Naive thymus-derived CD4-positive, alpha-beta T cell (primary cell): ENCODE measurements at regions not wholly inside any gene's neighbourhood (a gene's known extent, or its start where the extent isn't known, plus 50 kb on each side); places are given as distances from the start of the nearest gene placed in this dataset.

Experiments
- ATAC-seq: fragments of 150-1000 bp; cut with Tn5 transposase; 2 replicates; pipeline ENCODE4 v1.10.0; 2021; ENCODE audit warnings: mild to moderate bottlenecking, moderate library complexity
- CTCF ChIA-PET: fragments of 350-600 bp; sonication (Branson Sonifier 250); formaldehyde crosslinking; loops from one replicate; lab custom pipeline; 2021; ENCODE audit warnings: antibody characterized with exemption; lab: Charles Lee
- POLR2A ChIA-PET: fragments of 350-600 bp; sonication (Branson Sonifier 250); formaldehyde crosslinking; loops from one replicate; lab custom pipeline; 2021; ENCODE audit warnings: antibody characterized with exemption, inconsistent platforms; lab: Charles Lee
- DNase-seq, 9 donors: peaks; one replicate each; pipeline versions ENCODE4 v3.0.0 to v3.0.0-alpha.2; 2020 to 2022; ENCODE audit warnings: mixed read lengths in 1 of 9
- H3K27ac ChIP-seq: one replicate; pipeline ENCODE4 v1.7.0; 2013; ENCODE audit warnings: mild to moderate bottlenecking, low read depth, low read length, moderate library complexity
- H3K27me3 ChIP-seq, 2 donors: one replicate each; pipeline ENCODE4 v1.7.0; 2013; ENCODE audit warnings: low read length in 2 of 2, mild to moderate bottlenecking in 2 of 2, moderate library complexity in 2 of 2; ENCODE audit not compliant: control insufficient read depth in 2 of 2, insufficient read depth in 2 of 2
- H3K36me3 ChIP-seq, 3 experiments: 1 replicate in 2 of 3; 2 replicates in 1 of 3; pipeline ENCODE4 v1.7.0; 2013; ENCODE audit warnings: low read length in 3 of 3, mild to moderate bottlenecking in 3 of 3, moderate library complexity in 1 of 3; ENCODE audit not compliant: insufficient read depth in 3 of 3, control insufficient read depth in 2 of 3
- H3K4me1 ChIP-seq, 2 donors: one replicate each; pipeline ENCODE4 v1.7.0; 2013; ENCODE audit warnings: low read length in 2 of 2, mild to moderate bottlenecking in 2 of 2, moderate library complexity in 1 of 2; ENCODE audit not compliant: control insufficient read depth in 2 of 2, insufficient read depth in 2 of 2
- H3K4me3 ChIP-seq: 2 replicates; pipeline ENCODE4 v1.7.0; 2013; ENCODE audit warnings: mild to moderate bottlenecking, low read length
- H3K9me3 ChIP-seq, 3 experiments: 1 replicate in 2 of 3; 2 replicates in 1 of 3; pipeline ENCODE4 v1.7.0; 2013; ENCODE audit warnings: low read length in 3 of 3; ENCODE audit not compliant: control insufficient read depth in 2 of 3
- H3K27ac Mint-ChIP-seq, 9 donors: one replicate each; pipeline ENCODE4 v1.8.0; 2020 to 2022; ENCODE audit warnings: mixed read lengths in 9 of 9, mild to moderate bottlenecking in 8 of 9, moderate library complexity in 5 of 9, inconsistent platforms in 2 of 9
- H3K27me3 Mint-ChIP-seq, 5 donors: one replicate each; pipeline ENCODE4 v1.8.0; 2021 to 2022; ENCODE audit warnings: mixed read lengths in 5 of 5, mild to moderate bottlenecking in 1 of 5
- H3K36me3 Mint-ChIP-seq, 5 donors: one replicate each; pipeline ENCODE4 v1.8.0; 2020 to 2022; ENCODE audit warnings: mixed read lengths in 5 of 5, mild to moderate bottlenecking in 3 of 5, inconsistent platforms in 1 of 5
- H3K4me1 Mint-ChIP-seq, 7 donors: one replicate each; pipeline ENCODE4 v1.8.0; 2020 to 2022; ENCODE audit warnings: mixed read lengths in 7 of 7, mild to moderate bottlenecking in 3 of 7, inconsistent platforms in 1 of 7
- H3K4me3 Mint-ChIP-seq, 10 donors: one replicate each; pipeline ENCODE4 v1.8.0; 2020 to 2022; ENCODE audit warnings: mild to moderate bottlenecking in 10 of 10, mixed read lengths in 10 of 10, moderate library complexity in 6 of 10, inconsistent platforms in 2 of 10
- H3K9me3 Mint-ChIP-seq, 11 donors: one replicate each; pipeline ENCODE4 v1.8.0; 2020 to 2022; ENCODE audit warnings: mixed read lengths in 11 of 11, mild to moderate bottlenecking in 4 of 11, inconsistent platforms in 1 of 11, moderate library complexity in 1 of 11
- intact Hi-C, 2 donors: fragments of 100-400 bp; cut with micrococcal nuclease; formaldehyde crosslinking; loops; one replicate each; pipeline ENCODE4 v1.15.1; 2023

DNA sequence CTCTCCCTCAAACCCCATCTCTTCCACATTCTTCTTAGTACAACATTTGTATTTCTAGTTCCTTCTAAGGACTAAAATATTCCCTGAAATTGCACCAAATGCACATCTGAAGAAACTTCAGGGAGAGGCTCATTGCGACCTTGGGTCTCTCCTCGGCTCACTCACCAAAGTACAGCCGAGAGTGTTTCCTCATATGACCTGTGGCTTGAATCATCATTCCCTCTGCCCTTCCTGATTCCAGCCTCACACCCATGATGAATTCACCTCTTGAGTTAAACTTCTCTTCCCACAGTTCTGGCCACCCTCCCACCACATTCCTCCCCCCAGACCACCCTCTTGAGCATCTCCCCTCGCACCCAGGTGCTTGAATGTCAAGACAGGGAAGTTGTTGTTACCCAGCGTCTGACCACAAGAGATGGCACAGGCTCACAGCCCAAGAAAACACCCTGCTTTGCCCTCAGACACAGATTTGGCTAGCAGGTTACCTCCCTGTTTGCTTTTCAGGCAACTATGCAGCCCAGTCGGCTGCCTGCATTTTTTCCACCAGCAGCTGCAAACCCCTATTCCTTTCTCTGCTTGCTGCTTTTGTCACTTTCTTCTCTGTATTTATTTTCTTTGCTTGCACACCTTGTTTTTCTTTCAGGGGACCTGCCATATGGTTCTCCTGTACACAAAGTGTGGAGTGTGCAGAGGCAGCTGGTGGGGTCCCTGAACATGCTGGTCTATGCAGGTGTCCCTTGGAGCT lies 214.8 kb downstream of the SPATA18 start:
- Histone ChIP-seq H3K36me3 (no peaks in the 10 kb centered on the region), H3K4me3 (no peak overlapping the region), H3K9me3 (no peaks in the 10 kb centered on the region), H3K27ac (no peak overlapping the region), H3K4me1 (no peaks in the 10 kb centered on the region), H3K27me3 (no peaks in the 10 kb centered on the region)
- no peak for DNase-seq
- H3K9me3 Mint-ChIP-seq = peaks cover 0 to 6% (median 0%) of the 10 kb centered on the region in 11 donors
- no peak overlapping the region for H3K27ac Mint-ChIP-seq
- intact Hi-C loops = no loop called here
- ChIA-PET POLR2A (no interaction called here), CTCF (interaction anchor here (0.6 kb wide), 1 partner anchor 402 kb away, joined by 3 read pairs; no protein-coding TSS in a partner anchor)
- no peaks in the 10 kb centered on the region for H3K36me3 Mint-ChIP-seq
- H3K27me3 Mint-ChIP-seq = no peaks in the 10 kb centered on the region
- H3K4me1 Mint-ChIP-seq = peaks cover 0 to 2% (median 0%) of the 10 kb centered on the region in 7 donors
- ATAC-seq = no peak
- no peak overlapping the region for H3K4me3 Mint-ChIP-seq

- peaks cover 0 to 6% (median 2%) of the 10 kb centered on the region in 11 donors for H3K9me3 Mint-ChIP-seq
- no peaks in the 10 kb centered on the region for H3K9me3 ChIP-seq
- DNase-seq (no peak), ATAC-seq (no peak)
- H3K4me3 ChIP-seq = no peak overlapping the region
- CTCF ChIA-PET = interaction anchor here (0.6 kb wide), 1 partner anchor 402 kb away, joined by 3 read pairs; no protein-coding TSS in a partner anchor
- H3K36me3 Mint-ChIP-seq = no peaks in the 10 kb centered on the region
- H3K27me3 ChIP-seq = no peaks in the 10 kb centered on the region
- intact Hi-C loops = no loop called here
- no peaks in the 10 kb centered on the region for H3K36me3 ChIP-seq
- H3K27ac ChIP-seq = no peak overlapping the region
- H3K4me1 ChIP-seq = no peaks in the 10 kb centered on the region
- H3K4me3 Mint-ChIP-seq = no peak overlapping the region
- no peaks in the 10 kb centered on the region for H3K27me3 Mint-ChIP-seq
- POLR2A ChIA-PET = no interaction called here
- H3K4me1 Mint-ChIP-seq = peaks cover 0 to 2% (median 0%) of the 10 kb centered on the region in 7 donors
- no peak overlapping the region for H3K27ac Mint-ChIP-seq
These were observed 215.5 kb downstream of the SPATA18 start for GRCh38 chr4:52266537-52267137.

GRCh38 chr4:52269761-52270160 lies 218.7 kb downstream of the SPATA18 start:
- H3K27ac Mint-ChIP-seq = no peak overlapping the region
- intact Hi-C loops = no loop called here
- POLR2A ChIA-PET = no interaction called here
- no peak overlapping the region for H3K27ac ChIP-seq
- DNase-seq (no peak), ATAC-seq (no peak)
- H3K4me3 ChIP-seq = no peak overlapping the region
- H3K36me3 Mint-ChIP-seq = no peaks in the 10 kb centered on the region
- H3K27me3 Mint-ChIP-seq = no peaks in the 10 kb centered on the region
- no peaks in the 10 kb centered on the region for H3K36me3 ChIP-seq
- H3K4me1 Mint-ChIP-seq = peaks cover 0 to 2% (median 0%) of the 10 kb centered on the region in 7 donors
- H3K9me3 Mint-ChIP-seq = peaks cover 0 to 20% (median 7%) of the 10 kb centered on the region in 11 donors
- peaks cover 0 to 4% (median 0%) of the 10 kb centered on the region in 3 experiments for H3K9me3 ChIP-seq
- no peaks in the 10 kb centered on the region for H3K4me1 ChIP-seq
- H3K27me3 ChIP-seq = no peaks in the 10 kb centered on the region
- CTCF ChIA-PET = no interaction called here
- H3K4me3 Mint-ChIP-seq = no peak overlapping the region

DNA sequence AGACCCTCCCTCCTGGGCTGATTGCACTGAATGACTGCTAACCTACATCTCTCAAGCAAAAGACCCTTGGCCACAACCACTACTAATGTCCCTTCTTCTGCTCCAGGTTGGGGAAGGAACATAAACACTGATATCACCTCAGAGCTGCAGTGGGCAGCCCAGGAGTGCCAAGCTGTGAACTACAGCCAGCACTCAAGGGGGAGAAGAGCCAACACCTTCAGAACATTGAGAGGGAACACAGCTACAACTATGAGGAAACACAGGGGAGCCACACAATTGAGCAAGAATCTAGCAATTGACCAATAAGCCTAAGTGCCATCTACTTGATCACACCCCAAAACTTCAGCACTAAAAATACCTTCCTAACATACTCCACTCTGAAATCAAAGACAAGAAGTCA lies 222.8 kb downstream of the SPATA18 start:
- H3K4me3 ChIP-seq = no peak overlapping the region
- POLR2A ChIA-PET = no interaction called here
- H3K4me1 ChIP-seq = no peaks in the 10 kb centered on the region
- ATAC-seq = no peak
- H3K27ac Mint-ChIP-seq = no peak overlapping the region
- H3K36me3 Mint-ChIP-seq = peaks cover 0 to 6% (median 0%) of the 10 kb centered on the region in 5 donors
- peaks cover 0 to 35% (median 14%) of the 10 kb centered on the region in 11 donors for H3K9me3 Mint-ChIP-seq
- intact Hi-C loops = no loop called here
- no peak overlapping the region for H3K27ac ChIP-seq
- peaks cover 0 to 4% (median 0%) of the 10 kb centered on the region in 3 experiments for H3K9me3 ChIP-seq
- no peak for DNase-seq
- no peaks in the 10 kb centered on the region for H3K4me1 Mint-ChIP-seq
- CTCF ChIA-PET = no interaction called here
- H3K4me3 Mint-ChIP-seq = no peak overlapping the region
- H3K27me3 ChIP-seq = no peaks in the 10 kb centered on the region
- no peaks in the 10 kb centered on the region for H3K27me3 Mint-ChIP-seq
- H3K36me3 ChIP-seq = no peaks in the 10 kb centered on the region

GRCh38 chr4:52288212-52288855 lies 237.2 kb downstream of the SPATA18 start:
- no peaks in the 10 kb centered on the region for H3K4me1 Mint-ChIP-seq
- no peaks in the 10 kb centered on the region for H3K27me3 ChIP-seq
- no peak overlapping the region for H3K4me3 ChIP-seq
- DNase-seq (no peak), ATAC-seq (no peak)
- no peaks in the 10 kb centered on the region for H3K9me3 ChIP-seq
- H3K27ac Mint-ChIP-seq = no peak overlapping the region
- intact Hi-C loops = no loop called here
- no peak overlapping the region for H3K4me3 Mint-ChIP-seq
- no peaks in the 10 kb centered on the region for H3K36me3 ChIP-seq
- no peaks in the 10 kb centered on the region for H3K36me3 Mint-ChIP-seq
- peaks cover 0 to 4% (median 0%) of the 10 kb centered on the region in 5 donors for H3K27me3 Mint-ChIP-seq
- no peak overlapping the region for H3K27ac ChIP-seq
- H3K4me1 ChIP-seq = no peaks in the 10 kb centered on the region
- ChIA-PET CTCF (no interaction called here), POLR2A (no interaction called here)
- peaks cover 0 to 2% (median 0%) of the 10 kb centered on the region in 11 donors for H3K9me3 Mint-ChIP-seq

- no peaks in the 10 kb centered on the region for H3K9me3 ChIP-seq
- H3K4me1 Mint-ChIP-seq = no peaks in the 10 kb centered on the region
- no peaks in the 10 kb centered on the region for H3K4me1 ChIP-seq
- peaks cover 0 to 4% (median 0%) of the 10 kb centered on the region in 5 donors for H3K27me3 Mint-ChIP-seq
- no peaks in the 10 kb centered on the region for H3K36me3 ChIP-seq
- no peak for DNase-seq
- H3K36me3 Mint-ChIP-seq = no peaks in the 10 kb centered on the region
- ChIA-PET POLR2A (no interaction called here), CTCF (interaction anchor here (0.6 to 0.8 kb wide), 2 partner anchors 9 to 126 kb away, joined by 3 read pairs; no protein-coding TSS in a partner anchor)
- H3K27ac Mint-ChIP-seq = no peak overlapping the region
- no peak overlapping the region for H3K27ac ChIP-seq
- intact Hi-C loops = no loop called here
- H3K9me3 Mint-ChIP-seq = peaks cover 0 to 2% (median 0%) of the 10 kb centered on the region in 11 donors
- H3K4me3 Mint-ChIP-seq = no peak overlapping the region
- no peak overlapping the region for H3K4me3 ChIP-seq
- H3K27me3 ChIP-seq = no peaks in the 10 kb centered on the region
- no peak for ATAC-seq
These were observed 239.4 kb downstream of the SPATA18 start for GRCh38 chr4:52290466-52290865.
